GM06990 (cell line): ENCODE measurements at regions not wholly inside any gene's neighbourhood (a gene's known extent, or its start where the extent isn't known, plus 50 kb on each side); places are given as distances from the start of the nearest gene placed in this dataset.

Source experiments
- DNase-seq: peaks from one replicate; pipeline ENCODE4 v3.0.0-alpha.2; 2011; ENCODE audit not compliant: insufficient read length; ENCODE audit errors: extremely low read depth
- H3K27me3 ChIP-seq: replicated peaks from 2 replicates; pipeline ENCODE4 v1.6.0; 2011; ENCODE audit warnings: low read length; ENCODE audit not compliant: control insufficient read depth, insufficient read depth
- H3K36me3 ChIP-seq: 2 replicates; pipeline ENCODE4 v1.5.1; 2011; ENCODE audit warnings: low read length; ENCODE audit not compliant: control insufficient read depth, insufficient read depth
- H3K4me3 ChIP-seq: replicated peaks from 2 replicates; pipeline ENCODE4 v1.5.1; 2011; ENCODE audit warnings: low read depth, mild to moderate bottlenecking, control low read depth, low read length
- TF ChIP-seq, protein P1 (sequence below): IDR thresholded peaks from 2 replicates; pipeline ENCODE4 v1.5.1; 2011; ENCODE audit warnings: low read length, control low read depth, mild to moderate bottlenecking, inconsistent platforms; ENCODE audit not compliant: insufficient read depth, poor library complexity, severe bottlenecking

GRCh38 chr5:159849437-159850083, 66.7 kb upstream of the ADRA1B start:
- Histone ChIP-seq H3K36me3 (no peaks in the 10 kb centered on the region), H3K27me3 (no peaks in the 10 kb centered on the region), H3K4me3 (no peak overlapping the region)
- no peak for DNase-seq
- TF ChIP-seq, protein P1, sequence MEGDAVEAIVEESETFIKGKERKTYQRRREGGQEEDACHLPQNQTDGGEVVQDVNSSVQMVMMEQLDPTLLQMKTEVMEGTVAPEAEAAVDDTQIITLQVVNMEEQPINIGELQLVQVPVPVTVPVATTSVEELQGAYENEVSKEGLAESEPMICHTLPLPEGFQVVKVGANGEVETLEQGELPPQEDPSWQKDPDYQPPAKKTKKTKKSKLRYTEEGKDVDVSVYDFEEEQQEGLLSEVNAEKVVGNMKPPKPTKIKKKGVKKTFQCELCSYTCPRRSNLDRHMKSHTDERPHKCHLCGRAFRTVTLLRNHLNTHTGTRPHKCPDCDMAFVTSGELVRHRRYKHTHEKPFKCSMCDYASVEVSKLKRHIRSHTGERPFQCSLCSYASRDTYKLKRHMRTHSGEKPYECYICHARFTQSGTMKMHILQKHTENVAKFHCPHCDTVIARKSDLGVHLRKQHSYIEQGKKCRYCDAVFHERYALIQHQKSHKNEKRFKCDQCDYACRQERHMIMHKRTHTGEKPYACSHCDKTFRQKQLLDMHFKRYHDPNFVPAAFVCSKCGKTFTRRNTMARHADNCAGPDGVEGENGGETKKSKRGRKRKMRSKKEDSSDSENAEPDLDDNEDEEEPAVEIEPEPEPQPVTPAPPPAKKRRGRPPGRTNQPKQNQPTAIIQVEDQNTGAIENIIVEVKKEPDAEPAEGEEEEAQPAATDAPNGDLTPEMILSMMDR, result no peak

- Histone ChIP-seq H3K4me3 (no peak overlapping the region), H3K36me3 (no peaks in the 10 kb centered on the region), H3K27me3 (no peaks in the 10 kb centered on the region)
- no peak for DNase-seq
- TF ChIP-seq, protein P1, result no peak
Observed at GRCh38 chr5:159850160-159850559, 66.1 kb upstream of the ADRA1B start.

- no peak overlapping the region for H3K4me3 ChIP-seq
- TF ChIP-seq, protein P1, result no peak
- H3K27me3 ChIP-seq, result no peaks in the 10 kb centered on the region
- no peaks in the 10 kb centered on the region for H3K36me3 ChIP-seq
- no peak for DNase-seq
Observed at GRCh38 chr5:159851053-159851452, 65.2 kb upstream of the ADRA1B start.

- TF ChIP-seq, protein P1, result no peak
- Histone ChIP-seq H3K4me3 (no peak overlapping the region), H3K27me3 (no peaks in the 10 kb centered on the region), H3K36me3 (no peaks in the 10 kb centered on the region)
- no peak for DNase-seq
Observed at GRCh38 chr5:159854916-159855315, 61.4 kb upstream of the ADRA1B start.

DNA sequence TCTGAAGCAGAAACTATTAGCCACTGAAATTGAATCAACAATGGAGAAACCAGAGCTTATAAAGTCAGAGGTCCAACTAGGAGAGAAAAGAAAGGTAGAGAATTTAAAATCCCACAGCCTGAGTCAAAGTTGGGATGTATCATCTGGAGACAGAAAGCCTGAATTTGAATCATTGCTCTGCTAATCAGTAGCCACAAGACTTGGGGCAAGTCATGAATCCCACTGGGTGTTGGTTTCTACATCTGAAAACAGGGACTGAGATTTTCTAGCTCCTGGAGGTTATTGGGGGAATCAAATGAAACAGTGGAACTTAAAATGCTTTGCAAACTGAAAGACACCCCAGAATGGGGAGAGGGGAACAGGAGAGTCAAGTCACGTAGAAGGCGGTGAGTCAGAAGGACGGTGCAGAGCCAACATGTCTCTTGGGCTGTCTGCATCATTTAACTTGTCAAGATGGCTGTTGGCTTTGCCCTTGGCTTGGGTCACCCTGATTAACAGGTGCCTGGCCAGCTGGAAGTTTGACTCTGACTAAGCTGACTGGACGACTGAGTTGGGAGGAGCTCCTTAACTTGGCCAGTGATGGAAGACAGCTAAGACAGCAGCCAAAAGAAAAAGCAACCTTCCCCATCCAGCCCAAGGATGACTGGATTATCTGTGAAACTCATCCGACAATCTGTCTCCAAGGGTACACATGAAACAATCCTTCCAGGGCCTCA, 60.6 kb upstream of the ADRA1B start:
- Histone ChIP-seq H3K4me3 (no peak overlapping the region), H3K36me3 (no peaks in the 10 kb centered on the region), H3K27me3 (peaks cover 1% of the 10 kb centered on the region; the same call in 1 of the 2 replicates)
- TF ChIP-seq, protein P1, result no peak
- no peak for DNase-seq
